HCT116 (cell line): ENCODE measurements at regions not wholly inside any gene's neighbourhood (a gene's known extent, or its start where the extent isn't known, plus 50 kb on each side); places are given as distances from the start of the nearest gene placed in this dataset.

Experiments
- CTCF ChIP-seq, 3 experiments: fragments of 200-600 bp in 1 of 3; sonication (generic) in 1 of 3; IDR thresholded peaks in 2 of 3; conservative IDR thresholded peaks in 1 of 3; 2 replicates each; pipeline ENCODE4 v1.5.1; 2012 to 2017; ENCODE audit warnings: low read depth in 2 of 3, low read length in 2 of 3, antibody characterized with exemption in 1 of 3, borderline replicate concordance in 1 of 3, control low read depth in 1 of 3, mild to moderate bottlenecking in 1 of 3, mixed read lengths in 1 of 3, mixed run types in 1 of 3, moderate library complexity in 1 of 3; ENCODE audit not compliant: insufficient read depth in 1 of 3
- EZH2phosphoT487 ChIP-seq: fragments of 200-600 bp; IDR thresholded peaks from 2 replicates; pipeline ENCODE4 v1.6.1; 2018; ENCODE audit warnings: antibody characterized with exemption, borderline replicate concordance

GRCh38 chr10:90227786-90228185 is 526.4 kb downstream of the KIF20B start:
- no peak for TF ChIP-seq EZH2phosphoT487
- TF ChIP-seq CTCF (IDR thresholded peaks at IDR 0.05 in 2 of 3, conservative IDR thresholded peaks at IDR 0.05 in 1 of 3; ENCODE audit: borderline replicate concordance in 1 of 3, insufficient read depth in 1 of 3, low read depth in 2 of 3, low read length in 2 of 3): no peak
